IPS DF 6.9 (cell line): ENCODE measurements at regions not wholly inside any gene's neighbourhood (a gene's known extent, or its start where the extent isn't known, plus 50 kb on each side); places are given as distances from the start of the nearest gene placed in this dataset.

ENCODE experiments used
- DNase-seq: peaks from one replicate; pipeline ENCODE4 v3.0.0-alpha.2; 2013; ENCODE audit warnings: low read depth, low spot score
- H3K27ac ChIP-seq: one replicate; pipeline ENCODE4 v1.5.1; 2013; ENCODE audit warnings: low read length, control low read depth
- H3K27me3 ChIP-seq: 2 replicates; pipeline ENCODE4 v1.6.1; 2013; ENCODE audit warnings: mild to moderate bottlenecking, low read length; ENCODE audit not compliant: control insufficient read depth, insufficient read depth
- H3K36me3 ChIP-seq: 2 replicates; pipeline ENCODE4 v1.6.1; 2013; ENCODE audit warnings: low read length; ENCODE audit not compliant: control insufficient read depth, insufficient read depth
- H3K4me1 ChIP-seq: 2 replicates; pipeline ENCODE4 v1.6.1; 2013; ENCODE audit warnings: low read length; ENCODE audit not compliant: control insufficient read depth, insufficient read depth
- H3K4me3 ChIP-seq: 2 replicates; pipeline ENCODE4 v1.5.1; 2013; ENCODE audit warnings: mild to moderate bottlenecking, low read length
- H3K9me3 ChIP-seq: 2 replicates; pipeline ENCODE4 v1.6.1; 2013; ENCODE audit warnings: low read length, inconsistent platforms; ENCODE audit not compliant: control insufficient read depth, insufficient read depth
- WGBS: extraction: QIAGEN DNeasy Blood & Tissue Kit; methylation state at CpG from one replicate; pipeline ENCODE4 v1.1.7; 2013; ENCODE audit warnings: mixed read lengths, missing lambda C conversion rate; ENCODE audit not compliant: insufficient read length, insufficient coverage; 5-methylcytosine and 5-hydroxymethylcytosine counted together

GRCh38 chr22:34858066-34858465 is 207.9 kb upstream of the ISX start:
- no peak for DNase-seq
- H3K36me3 ChIP-seq: no peaks in the 10 kb centered on the region
- no peak overlapping the region for H3K27ac ChIP-seq
- H3K9me3 ChIP-seq: no peaks in the 10 kb centered on the region
- H3K4me1 ChIP-seq: no peaks in the 10 kb centered on the region
- H3K27me3 ChIP-seq: no peaks in the 10 kb centered on the region
- no peak overlapping the region for H3K4me3 ChIP-seq
- WGBS: no CpG with 5 or more reads among the region's 2 CpGs

- WGBS: no CpG with 5 or more reads among the region's 2 CpGs
- H3K27me3 ChIP-seq: no peaks in the 10 kb centered on the region
- no peak overlapping the region for H3K27ac ChIP-seq
- H3K9me3 ChIP-seq: no peaks in the 10 kb centered on the region
- H3K4me1 ChIP-seq: no peaks in the 10 kb centered on the region
- no peak for DNase-seq
- no peak overlapping the region for H3K4me3 ChIP-seq
- H3K36me3 ChIP-seq: no peaks in the 10 kb centered on the region
Observed at GRCh38 chr22:34861787-34862186, 204.2 kb upstream of the ISX start.

- Histone ChIP-seq H3K27ac (no peak overlapping the region), H3K4me1 (no peaks in the 10 kb centered on the region), H3K36me3 (no peaks in the 10 kb centered on the region), H3K9me3 (no peaks in the 10 kb centered on the region), H3K27me3 (no peaks in the 10 kb centered on the region; the same call in 1 of the 2 replicates), H3K4me3 (no peak overlapping the region)
- DNase-seq: no peak
- no CpG with 5 or more reads among the region's 4 CpGs for WGBS
Observed at GRCh38 chr22:34866081-34866480, 199.9 kb upstream of the ISX start.

- H3K4me1 ChIP-seq: no peaks in the 10 kb centered on the region
- no peaks in the 10 kb centered on the region for H3K9me3 ChIP-seq
- no peak overlapping the region for H3K4me3 ChIP-seq
- no CpG with 5 or more reads among the region's 4 CpGs for WGBS
- no peak for DNase-seq
- no peaks in the 10 kb centered on the region for H3K36me3 ChIP-seq
- no peaks in the 10 kb centered on the region; the same call in 1 of the 2 replicates for H3K27me3 ChIP-seq
- no peak overlapping the region for H3K27ac ChIP-seq
Observed at GRCh38 chr22:34866495-34867131, 199.3 kb upstream of the ISX start.

- H3K9me3 ChIP-seq: no peaks in the 10 kb centered on the region
- no peak overlapping the region for H3K4me3 ChIP-seq
- H3K36me3 ChIP-seq: no peaks in the 10 kb centered on the region
- 100% methylated on average over 1 of the region's 1 CpG for WGBS
- no peaks in the 10 kb centered on the region for H3K27me3 ChIP-seq
- no peaks in the 10 kb centered on the region for H3K4me1 ChIP-seq
- no peak for DNase-seq
- no peak overlapping the region for H3K27ac ChIP-seq
Observed at GRCh38 chr22:34877506-34877905, 188.5 kb upstream of the ISX start.

- DNase-seq: no peak
- no peaks in the 10 kb centered on the region for H3K36me3 ChIP-seq
- no peak overlapping the region for H3K4me3 ChIP-seq
- no peaks in the 10 kb centered on the region for H3K27me3 ChIP-seq
- H3K9me3 ChIP-seq: no peaks in the 10 kb centered on the region
- no peaks in the 10 kb centered on the region for H3K4me1 ChIP-seq
- H3K27ac ChIP-seq: no peak overlapping the region
Observed at GRCh38 chr22:34878171-34878570, 187.8 kb upstream of the ISX start.

GRCh38 chr22:34879001-34879400 is 187.0 kb upstream of the ISX start:
- no peak for DNase-seq
- H3K27ac ChIP-seq: no peak overlapping the region
- no peaks in the 10 kb centered on the region for H3K9me3 ChIP-seq
- H3K36me3 ChIP-seq: no peaks in the 10 kb centered on the region
- H3K27me3 ChIP-seq: no peaks in the 10 kb centered on the region
- WGBS: no CpG with 5 or more reads among the region's 3 CpGs
- H3K4me3 ChIP-seq: no peak overlapping the region
- H3K4me1 ChIP-seq: no peaks in the 10 kb centered on the region

- DNase-seq: no peak
- WGBS: no CpG with 5 or more reads among the region's 1 CpG
Observed at GRCh38 chr22:34880662-34881061, 185.3 kb upstream of the ISX start.

GRCh38 chr22:34881453-34881852 is 184.5 kb upstream of the ISX start:
- no CpG with 5 or more reads among the region's 2 CpGs for WGBS
- DNase-seq: no peak
- Histone ChIP-seq H3K4me3 (no peak overlapping the region), H3K9me3 (no peaks in the 10 kb centered on the region), H3K27ac (no peak overlapping the region), H3K27me3 (no peaks in the 10 kb centered on the region), H3K36me3 (no peaks in the 10 kb centered on the region), H3K4me1 (no peaks in the 10 kb centered on the region)

More at GRCh38 chr22:34880662-34881061, 185.3 kb upstream of the ISX start:
- no peaks in the 10 kb centered on the region for H3K4me1 ChIP-seq
- H3K27me3 ChIP-seq: no peaks in the 10 kb centered on the region
- H3K4me3 ChIP-seq: no peak overlapping the region
- H3K9me3 ChIP-seq: no peaks in the 10 kb centered on the region
- H3K36me3 ChIP-seq: no peaks in the 10 kb centered on the region
- H3K27ac ChIP-seq: no peak overlapping the region

- H3K27ac ChIP-seq: no peak overlapping the region
- peaks cover 3% of the 10 kb centered on the region; the same call in 1 of the 2 replicates for H3K9me3 ChIP-seq
- H3K4me3 ChIP-seq: no peak overlapping the region
- no peaks in the 10 kb centered on the region for H3K4me1 ChIP-seq
- DNase-seq: no peak
- no peaks in the 10 kb centered on the region for H3K27me3 ChIP-seq
- H3K36me3 ChIP-seq: no peaks in the 10 kb centered on the region
- WGBS: no CpG with 5 or more reads among the region's 3 CpGs
Observed at GRCh38 chr22:34885852-34886251, 180.1 kb upstream of the ISX start.

- no peak overlapping the region for H3K27ac ChIP-seq
- DNase-seq: no peak
- no peaks in the 10 kb centered on the region for H3K36me3 ChIP-seq
- H3K4me1 ChIP-seq: no peaks in the 10 kb centered on the region
- H3K27me3 ChIP-seq: no peaks in the 10 kb centered on the region
- WGBS: no CpG with 5 or more reads among the region's 2 CpGs
- no peak overlapping the region for H3K4me3 ChIP-seq
- H3K9me3 ChIP-seq: peaks cover 3% of the 10 kb centered on the region; the same call in 1 of the 2 replicates
Observed at GRCh38 chr22:34886391-34886790, 179.6 kb upstream of the ISX start.
